Endothelial cell of umbilical vein (primary cell): ENCODE measurements at regions not wholly inside any gene's neighbourhood (a gene's known extent, or its start where the extent isn't known, plus 50 kb on each side); places are given as distances from the start of the nearest gene placed in this dataset.
"Not testable (repeated sequence)": the region's sequence is repeated elsewhere in the genome, so short reads cannot be mapped to it uniquely, and the experiment has no call there.

ENCODE experiments used
- BruUV-seq: library from RNA; stranded (reverse); fragments of 400-500 nt; replicated peaks from 2 replicates; lab custom pipeline; 2021; lab: Mats Ljungman, UMichigan
- CTCF ChIA-PET: fragments of 300-600, 350-600 bp; sonication (Branson Sonifier 250); formaldehyde crosslinking; loops from one replicate; lab custom pipeline; 2021; ENCODE audit warnings: antibody characterized with exemption, inconsistent platforms; lab: Charles Lee
- POLR2A ChIA-PET: fragments of 300-600, 350-600 bp; sonication (Branson Sonifier 250); formaldehyde crosslinking; loops from one replicate; lab custom pipeline; 2021; ENCODE audit warnings: antibody characterized with exemption, inconsistent platforms; lab: Charles Lee
- DNase-seq: peaks from one replicate; pipeline ENCODE4 v3.0.0-alpha.2; 2011; ENCODE audit warnings: low read depth, low spot score
- FAIRE-seq: peaks from 2 replicates; lab custom pipeline; 2011; peaks lifted over from hg19 to GRCh38; lab: Jason Lieb, UNC
- H2AFZ ChIP-seq: 2 replicates; pipeline ENCODE4 v1.6.0; 2012; ENCODE audit warnings: low read depth, low read length, control low read depth, inconsistent platforms
- H3K27ac ChIP-seq: 2 replicates; pipeline ENCODE4 v1.5.1; 2011; ENCODE audit warnings: low read depth, mild to moderate bottlenecking, control low read depth, low read length, moderate library complexity; ENCODE audit not compliant: insufficient read depth
- H3K27me3 ChIP-seq, 2 experiments: 2 replicates each; pipeline versions ENCODE4 v1.6.0 to v1.6.1; 2011; ENCODE audit warnings: low read length in 2 of 2, mixed read lengths in 1 of 2; ENCODE audit not compliant: control insufficient read depth in 2 of 2, insufficient read depth in 2 of 2
- H3K36me3 ChIP-seq, 2 experiments: 2 replicates in 1 of 2; 3 replicates in 1 of 2; pipeline ENCODE4 v1.5.1; 2011; ENCODE audit warnings: low read length in 2 of 2, mild to moderate bottlenecking in 1 of 2, moderate library complexity in 1 of 2; ENCODE audit not compliant: control insufficient read depth in 2 of 2, insufficient read depth in 2 of 2; ENCODE audit errors: extremely low read depth in 1 of 2
- H3K4me1 ChIP-seq: 3 replicates; pipeline ENCODE4 v1.5.1; 2011; ENCODE audit warnings: mild to moderate bottlenecking, low read length; ENCODE audit not compliant: control insufficient read depth, insufficient read depth; ENCODE audit errors: extremely low read depth
- H3K4me2 ChIP-seq: 2 replicates; pipeline ENCODE4 v1.6.1; 2011; ENCODE audit warnings: low read length, control low read depth, mixed read lengths; ENCODE audit not compliant: insufficient read depth
- H3K4me3 ChIP-seq, 3 experiments: fragments of 200-600 bp in 1 of 3; sonication (generic), shearing (Covaris generic) in 1 of 3; replicated peaks in 1 of 3; 2 replicates each; pipeline ENCODE4 v1.5.1; 2011 to 2016; ENCODE audit warnings: control low read depth in 3 of 3, low read length in 3 of 3, mild to moderate bottlenecking in 2 of 3, inconsistent platforms in 1 of 3, low read depth in 1 of 3, moderate library complexity in 1 of 3; ENCODE audit not compliant: insufficient read depth in 1 of 3
- H3K79me2 ChIP-seq: 2 replicates; pipeline ENCODE4 v1.6.0; 2012; ENCODE audit warnings: low read length, inconsistent platforms; ENCODE audit not compliant: control insufficient read depth, insufficient read depth
- H3K9ac ChIP-seq: replicated peaks from 2 replicates; pipeline ENCODE3; 2011; ENCODE audit warnings: low read length, control low read depth; ENCODE audit not compliant: insufficient read depth; ENCODE audit errors: extremely low read depth
- H3K9me1 ChIP-seq: replicated peaks from 3 replicates; pipeline ENCODE4 v1.6.0; 2011; ENCODE audit warnings: mild to moderate bottlenecking, low read length; ENCODE audit not compliant: control insufficient read depth, insufficient read depth; ENCODE audit errors: extremely low read depth
- H3K9me3 ChIP-seq: replicated peaks from 2 replicates; pipeline ENCODE4 v1.5.1; 2012; ENCODE audit warnings: low read length, inconsistent platforms; ENCODE audit not compliant: control insufficient read depth, insufficient read depth
- H4K20me1 ChIP-seq: replicated peaks from 2 replicates; pipeline ENCODE3; 2011; ENCODE audit warnings: mild to moderate bottlenecking, low read length; ENCODE audit not compliant: control insufficient read depth, insufficient read depth; ENCODE audit errors: extremely low read depth
- EZH2 ChIP-seq: IDR thresholded peaks from 2 replicates; pipeline ENCODE4 v1.6.1; 2012; ENCODE audit warnings: borderline replicate concordance, low read depth, mild to moderate bottlenecking, moderate library complexity, low read length, inconsistent platforms; ENCODE audit not compliant: severe bottlenecking
- FOS ChIP-seq: IDR thresholded peaks from 2 replicates; pipeline ENCODE4 v1.6.1; 2011; ENCODE audit warnings: mild to moderate bottlenecking, low read length, moderate library complexity, borderline replicate concordance; ENCODE audit not compliant: insufficient read depth
- GATA2 ChIP-seq: IDR thresholded peaks from 2 replicates; pipeline ENCODE4 v1.7.0; 2011; ENCODE audit warnings: low read depth, mild to moderate bottlenecking, moderate library complexity, mixed read lengths, low read length; ENCODE audit not compliant: insufficient read length, insufficient read depth
- JUN ChIP-seq: IDR thresholded peaks from 2 replicates; pipeline ENCODE4 v1.6.1; 2011; ENCODE audit warnings: borderline replicate concordance, low read depth; ENCODE audit not compliant: insufficient read length, insufficient read depth
- MYC ChIP-seq: IDR thresholded peaks from one replicate; pipeline ENCODE4 v1.6.1; 2011; ENCODE audit warnings: mild to moderate bottlenecking, low read depth, low read length
- POLR2A ChIP-seq: IDR thresholded peaks from 2 replicates; pipeline ENCODE4 v1.6.1; 2012; ENCODE audit warnings: low read depth, mild to moderate bottlenecking, control low read depth, low read length
- POLR2AphosphoS5 ChIP-seq: IDR thresholded peaks from 2 replicates; pipeline ENCODE4 v1.6.1; 2012; ENCODE audit warnings: low read depth, mild to moderate bottlenecking, control low read depth, low read length, moderate library complexity; ENCODE audit not compliant: insufficient read depth
- dilution Hi-C: fragments of 300-500 bp; cut with MboI; formaldehyde crosslinking; loops from one replicate; pipeline ENCODE4 v1.15.0; 2019; ENCODE audit warnings: low sequenced_read_pairs; ENCODE audit not compliant: extremely low pct_ligation_motif_present
- intact Hi-C: fragments of 100-400 bp; cut with micrococcal nuclease; formaldehyde crosslinking; loops from one replicate; pipeline ENCODE4 v1.10.0; 2022
- TF ChIP-seq, protein P1 (sequence below), 2 donors: IDR thresholded peaks; 1 replicate in 1 of 2; 2 replicates in 1 of 2; pipeline ENCODE4 v1.5.1; 2011; ENCODE audit warnings: low read length in 2 of 2, mild to moderate bottlenecking in 2 of 2, moderate library complexity in 2 of 2, control low read depth in 1 of 2, inconsistent platforms in 1 of 2, low read depth in 1 of 2; ENCODE audit not compliant: insufficient read depth in 1 of 2; ENCODE audit errors: extremely low read depth in 1 of 2
- TF ChIP-seq, protein P2 (sequence below): IDR thresholded peaks from 2 replicates; pipeline ENCODE4 v1.6.1; 2011; ENCODE audit not compliant: insufficient read depth, insufficient read length

- H2AFZ ChIP-seq: no peak overlapping the region
- FAIRE-seq (no peak), DNase-seq (no peak)
- POLR2A ChIA-PET: no interaction called here
- TF ChIP-seq FOS (no peak), JUN (no peak), EZH2 (no peak), POLR2AphosphoS5 (no peak), GATA2 (no peak), MYC (no peak), POLR2A (no peak)
- TF ChIP-seq, protein P1, sequence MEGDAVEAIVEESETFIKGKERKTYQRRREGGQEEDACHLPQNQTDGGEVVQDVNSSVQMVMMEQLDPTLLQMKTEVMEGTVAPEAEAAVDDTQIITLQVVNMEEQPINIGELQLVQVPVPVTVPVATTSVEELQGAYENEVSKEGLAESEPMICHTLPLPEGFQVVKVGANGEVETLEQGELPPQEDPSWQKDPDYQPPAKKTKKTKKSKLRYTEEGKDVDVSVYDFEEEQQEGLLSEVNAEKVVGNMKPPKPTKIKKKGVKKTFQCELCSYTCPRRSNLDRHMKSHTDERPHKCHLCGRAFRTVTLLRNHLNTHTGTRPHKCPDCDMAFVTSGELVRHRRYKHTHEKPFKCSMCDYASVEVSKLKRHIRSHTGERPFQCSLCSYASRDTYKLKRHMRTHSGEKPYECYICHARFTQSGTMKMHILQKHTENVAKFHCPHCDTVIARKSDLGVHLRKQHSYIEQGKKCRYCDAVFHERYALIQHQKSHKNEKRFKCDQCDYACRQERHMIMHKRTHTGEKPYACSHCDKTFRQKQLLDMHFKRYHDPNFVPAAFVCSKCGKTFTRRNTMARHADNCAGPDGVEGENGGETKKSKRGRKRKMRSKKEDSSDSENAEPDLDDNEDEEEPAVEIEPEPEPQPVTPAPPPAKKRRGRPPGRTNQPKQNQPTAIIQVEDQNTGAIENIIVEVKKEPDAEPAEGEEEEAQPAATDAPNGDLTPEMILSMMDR (IDR thresholded peaks at IDR 0.05; ENCODE audit: extremely low read depth in 1 of 2, insufficient read depth in 1 of 2, low read depth in 1 of 2, low read length in 2 of 2): no peak
- TF ChIP-seq, protein P2, sequence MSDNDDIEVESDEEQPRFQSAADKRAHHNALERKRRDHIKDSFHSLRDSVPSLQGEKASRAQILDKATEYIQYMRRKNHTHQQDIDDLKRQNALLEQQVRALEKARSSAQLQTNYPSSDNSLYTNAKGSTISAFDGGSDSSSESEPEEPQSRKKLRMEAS: no peak
- no peaks in the 10 kb centered on the region for H3K9me3 ChIP-seq
- no peak overlapping the region for H3K4me2 ChIP-seq
- H3K27ac ChIP-seq: no peak overlapping the region
- no peaks in the 10 kb centered on the region for H3K4me1 ChIP-seq
- dilution Hi-C loops (no loop called here), intact Hi-C loops (no loop called here)
- H3K4me3 ChIP-seq: no peak overlapping the region
- H3K79me2 ChIP-seq: no peaks in the 10 kb centered on the region
- BruUV-seq: no TSS peak
- H4K20me1 ChIP-seq: no peaks in the 10 kb centered on the region
- H3K9me1 ChIP-seq: no peaks in the 10 kb centered on the region
- CTCF ChIA-PET: no interaction called here
- H3K27me3 ChIP-seq: no peaks in the 10 kb centered on the region
- H3K9ac ChIP-seq: no peak overlapping the region
- H3K36me3 ChIP-seq: no peaks in the 10 kb centered on the region
Observed at GRCh38 chr6:80488190-80488589, 381.7 kb downstream of the BCKDHB start.

GRCh38 chr6:80485494-80485893 is 379.0 kb downstream of the BCKDHB start:
- CTCF ChIA-PET: interaction anchor here (0.7 kb wide), 1 partner anchor 334 kb away, joined by 3 read pairs; no protein-coding TSS in a partner anchor
- FAIRE-seq, H4K20me1 ChIP-seq, dilution Hi-C loops, H3K79me2 ChIP-seq, H2AFZ ChIP-seq, BruUV-seq, H3K9ac ChIP-seq, intact Hi-C loops, POLR2A ChIA-PET, DNase-seq, H3K27me3 ChIP-seq, H3K9me3 ChIP-seq, H3K9me1 ChIP-seq, H3K36me3 ChIP-seq, H3K4me1 ChIP-seq, H3K4me2 ChIP-seq, H3K27ac ChIP-seq, H3K4me3 ChIP-seq: not testable (repeated sequence)
